Activated CD4-positive, alpha-beta memory T cell treated with anti-CD3 and anti-CD28 coated beads, Interleukin-2, amount 10 ng/mL, durations not matched to agents 7 days and 5 days (primary cell): ENCODE measurements at regions not wholly inside any gene's neighbourhood (a gene's known extent, or its start where the extent isn't known, plus 50 kb on each side); places are given as distances from the start of the nearest gene placed in this dataset.

Source experiments
- CTCF ChIA-PET: fragments of 350-600 bp; sonication (Branson Sonifier 250); formaldehyde crosslinking; loops from one replicate; lab custom pipeline; 2021; ENCODE audit warnings: antibody characterized with exemption, inconsistent platforms; lab: Charles Lee
- POLR2A ChIA-PET: fragments of 350-600 bp; sonication (Branson Sonifier 250); formaldehyde crosslinking; loops from one replicate; lab custom pipeline; 2021; ENCODE audit warnings: antibody characterized with exemption; lab: Charles Lee
- DNase-seq: peaks from one replicate; pipeline ENCODE4 v3.0.0-alpha.2; 2020
- H3K27ac Mint-ChIP-seq: one replicate; pipeline ENCODE4 v1.8.0; 2021; ENCODE audit warnings: mild to moderate bottlenecking, mixed read lengths
- H3K27me3 Mint-ChIP-seq: one replicate; pipeline ENCODE4 v1.8.0; 2021; ENCODE audit warnings: mixed read lengths
- H3K36me3 Mint-ChIP-seq: one replicate; pipeline ENCODE4 v1.8.0; 2021; ENCODE audit warnings: low read depth, mixed read lengths
- H3K4me1 Mint-ChIP-seq: one replicate; pipeline ENCODE4 v1.8.0; 2021; ENCODE audit warnings: mixed read lengths
- H3K4me3 Mint-ChIP-seq: one replicate; pipeline ENCODE4 v1.8.0; 2021; ENCODE audit warnings: mild to moderate bottlenecking, mixed read lengths
- H3K9me3 Mint-ChIP-seq: one replicate; pipeline ENCODE4 v1.8.0; 2021; ENCODE audit warnings: mixed read lengths

DNA sequence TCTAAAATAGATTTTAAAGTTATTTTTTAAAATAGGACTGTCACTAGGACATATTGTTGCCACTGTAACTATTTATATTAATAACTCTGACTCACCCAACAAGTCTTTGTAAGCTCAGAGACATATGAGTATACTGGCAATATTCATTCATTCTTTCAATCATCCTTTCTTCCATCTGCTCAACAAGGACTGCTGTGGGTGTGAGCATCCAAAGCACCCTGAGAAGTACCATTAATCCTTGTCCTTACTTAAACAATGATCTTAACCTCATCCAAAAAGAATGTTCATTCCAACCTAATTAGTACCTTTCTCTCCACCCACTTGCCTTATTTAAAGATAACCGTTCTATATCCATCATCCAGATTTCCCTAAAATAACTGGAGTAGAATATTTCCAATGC is 94.2 kb upstream of the PPP2R3A start:
- Mint-ChIP-seq H3K4me1 (no peaks in the 10 kb centered on the region), H3K27ac (no peak overlapping the region), H3K4me3 (no peak overlapping the region), H3K27me3 (no peaks in the 10 kb centered on the region), H3K9me3 (peaks cover 4% of the 10 kb centered on the region), H3K36me3 (no peaks in the 10 kb centered on the region)
- DNase-seq: no peak
- ChIA-PET CTCF (no interaction called here), POLR2A (no interaction called here)

DNA sequence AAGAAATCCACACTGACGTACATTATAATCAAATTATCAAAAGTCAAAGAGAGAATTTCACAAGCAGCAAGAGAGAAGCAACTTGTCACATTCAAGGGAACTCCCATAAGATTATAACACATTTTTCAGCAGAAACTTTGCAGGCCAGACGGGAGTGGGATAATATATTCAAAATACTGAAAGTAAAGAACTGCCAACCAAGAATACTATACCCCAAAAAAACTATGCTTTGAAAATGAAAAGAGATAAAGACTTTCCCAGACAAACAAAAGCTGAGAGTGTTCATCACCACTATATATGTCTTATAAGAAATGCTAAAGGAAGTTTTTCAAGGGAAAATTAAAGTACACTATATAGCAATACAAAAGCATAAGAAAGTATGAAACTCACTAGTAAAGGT is 91.5 kb upstream of the PPP2R3A start:
- H3K9me3 Mint-ChIP-seq: peaks cover 3% of the 10 kb centered on the region
- no peaks in the 10 kb centered on the region for H3K36me3 Mint-ChIP-seq
- H3K27me3 Mint-ChIP-seq: peaks cover 1% of the 10 kb centered on the region
- ChIA-PET CTCF (no interaction called here), POLR2A (no interaction called here)
- no peaks in the 10 kb centered on the region for H3K4me1 Mint-ChIP-seq
- H3K27ac Mint-ChIP-seq: no peak overlapping the region
- DNase-seq: no peak
- H3K4me3 Mint-ChIP-seq: no peak overlapping the region

DNA sequence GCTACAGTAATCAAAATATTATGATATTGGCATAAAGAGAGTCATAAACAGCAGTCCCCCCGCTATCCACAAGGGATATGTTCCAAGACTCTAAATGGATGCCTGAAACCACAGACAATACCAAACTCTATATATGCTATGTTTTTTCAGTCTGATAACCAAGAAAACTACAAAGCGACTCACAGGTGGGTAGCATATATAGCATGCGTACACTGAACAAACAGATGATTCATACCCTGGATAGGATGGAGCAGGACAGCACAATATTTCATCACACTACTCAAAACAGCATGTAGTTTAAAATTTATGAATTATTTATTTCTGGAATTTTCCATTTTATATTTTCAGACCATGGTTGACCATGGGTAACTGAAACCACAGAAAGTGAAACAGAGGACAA is 87.0 kb upstream of the PPP2R3A start:
- POLR2A ChIA-PET: no interaction called here
- Mint-ChIP-seq H3K27me3 (peaks cover 1% of the 10 kb centered on the region), H3K27ac (no peak overlapping the region), H3K9me3 (peaks cover 3% of the 10 kb centered on the region), H3K4me3 (no peak overlapping the region), H3K36me3 (no peaks in the 10 kb centered on the region), H3K4me1 (no peaks in the 10 kb centered on the region)
- CTCF ChIA-PET: no interaction called here
- no peak for DNase-seq

- no peak for DNase-seq
These were observed 79.6 kb upstream of the PPP2R3A start for GRCh38 chr3:135885885-135886284.

DNA sequence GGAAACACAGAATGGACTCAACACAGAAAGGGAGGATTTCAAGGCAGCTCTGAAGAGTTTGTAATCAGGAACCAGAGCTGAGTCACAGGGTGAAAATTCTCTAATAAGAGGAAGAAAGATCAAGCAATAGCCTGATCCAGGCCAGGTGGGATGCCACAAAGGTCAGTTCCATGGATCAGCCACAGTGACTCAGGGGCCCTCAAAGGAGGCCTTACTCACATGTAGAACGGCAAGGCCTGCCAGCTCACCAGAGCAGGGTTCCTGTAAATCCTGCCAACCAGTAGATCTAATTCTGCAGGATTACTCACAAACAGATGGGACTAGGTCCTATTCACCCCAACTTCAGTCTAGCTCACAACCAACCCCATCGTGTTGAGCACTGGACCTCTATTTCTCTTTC is 78.3 kb upstream of the PPP2R3A start:
- Mint-ChIP-seq H3K4me3 (no peak overlapping the region), H3K27ac (no peak overlapping the region), H3K36me3 (no peaks in the 10 kb centered on the region), H3K9me3 (no peaks in the 10 kb centered on the region), H3K4me1 (no peaks in the 10 kb centered on the region), H3K27me3 (no peaks in the 10 kb centered on the region)
- ChIA-PET CTCF (no interaction called here), POLR2A (no interaction called here)
- no peak for DNase-seq

More at GRCh38 chr3:135885885-135886284, 79.6 kb upstream of the PPP2R3A start:
- H3K4me3 Mint-ChIP-seq: no peak overlapping the region
- no peaks in the 10 kb centered on the region for H3K36me3 Mint-ChIP-seq
- H3K4me1 Mint-ChIP-seq: no peaks in the 10 kb centered on the region
- H3K9me3 Mint-ChIP-seq: no peaks in the 10 kb centered on the region
- H3K27ac Mint-ChIP-seq: no peak overlapping the region
- POLR2A ChIA-PET: no interaction called here
- H3K27me3 Mint-ChIP-seq: no peaks in the 10 kb centered on the region
- CTCF ChIA-PET: no interaction called here

DNA sequence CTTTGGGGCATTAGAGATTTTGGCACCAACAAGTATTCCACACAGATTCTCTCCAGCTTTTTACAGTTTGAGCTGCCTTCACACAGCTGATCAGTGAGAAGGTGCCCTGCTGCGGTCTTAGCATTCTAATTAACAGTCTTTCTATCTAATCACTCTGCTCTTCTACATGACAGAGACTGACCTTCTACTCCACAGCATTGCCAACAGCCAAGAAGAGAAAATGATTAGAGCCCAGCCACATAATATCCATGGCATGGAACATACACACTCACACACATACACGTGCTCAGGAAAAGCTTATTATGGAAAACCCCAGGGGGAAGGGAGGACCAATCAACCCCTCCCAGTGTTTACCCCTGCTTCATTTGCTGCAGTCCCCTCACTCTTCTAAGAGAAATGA is 76.1 kb upstream of the PPP2R3A start:
- no peaks in the 10 kb centered on the region for H3K27me3 Mint-ChIP-seq
- POLR2A ChIA-PET: no interaction called here
- H3K36me3 Mint-ChIP-seq: no peaks in the 10 kb centered on the region

DNA sequence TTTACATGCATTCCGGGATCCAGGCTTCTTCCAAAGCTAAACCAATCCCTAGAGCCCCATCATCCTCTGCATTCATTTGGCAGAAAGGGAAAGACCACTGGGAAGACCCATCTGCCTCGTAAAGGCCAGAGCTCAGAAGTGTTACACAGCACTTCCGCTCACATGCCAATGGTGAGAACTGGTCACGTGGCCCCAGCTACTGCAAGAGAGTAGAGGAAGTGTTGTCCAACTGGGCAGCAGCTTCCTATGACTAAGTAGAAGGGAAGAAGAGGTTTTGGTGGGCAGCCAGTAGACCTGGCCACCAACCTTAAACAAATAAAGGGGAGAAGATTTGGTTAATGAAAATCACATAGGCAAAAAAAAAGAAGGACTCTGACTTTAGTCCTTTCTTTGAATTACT is 74.4 kb upstream of the PPP2R3A start:
- DNase-seq: no peak

More for the DNA sequence above, 76.1 kb upstream of the PPP2R3A start:
- Mint-ChIP-seq H3K4me1 (no peaks in the 10 kb centered on the region), H3K27ac (no peak overlapping the region), H3K9me3 (no peaks in the 10 kb centered on the region), H3K4me3 (no peak overlapping the region)
- CTCF ChIA-PET: no interaction called here
- DNase-seq: no peak

GRCh38 chr3:135895106-135895733 is 70.3 kb upstream of the PPP2R3A start:
- ChIA-PET CTCF (interaction anchor here (1.3 to 2.5 kb wide), 3 partner anchors 89 to 1101 kb away, joined by 3 to 7 read pairs (median 7); partner anchors contain the start of gene EPHB1), POLR2A (no interaction called here)
- Mint-ChIP-seq H3K4me3 (no peak overlapping the region), H3K9me3 (no peaks in the 10 kb centered on the region), H3K4me1 (no peaks in the 10 kb centered on the region), H3K27ac (no peak overlapping the region), H3K27me3 (no peaks in the 10 kb centered on the region), H3K36me3 (no peaks in the 10 kb centered on the region)
- peak; percentile 42 for DNase-seq

More for the DNA sequence above, 74.4 kb upstream of the PPP2R3A start:
- ChIA-PET POLR2A (no interaction called here), CTCF (no interaction called here)
- no peaks in the 10 kb centered on the region for H3K9me3 Mint-ChIP-seq
- H3K4me1 Mint-ChIP-seq: no peaks in the 10 kb centered on the region
- no peaks in the 10 kb centered on the region for H3K27me3 Mint-ChIP-seq
- H3K27ac Mint-ChIP-seq: no peak overlapping the region
- H3K4me3 Mint-ChIP-seq: no peak overlapping the region
- no peaks in the 10 kb centered on the region for H3K36me3 Mint-ChIP-seq

- DNase-seq: no peak
- no peaks in the 10 kb centered on the region for H3K4me1 Mint-ChIP-seq
- CTCF ChIA-PET: interaction anchor here (2.1 to 2.5 kb wide), 2 partner anchors 159 to 1101 kb away, joined by 7 read pairs; partner anchors contain the start of gene EPHB1
- no peaks in the 10 kb centered on the region for H3K27me3 Mint-ChIP-seq
- H3K36me3 Mint-ChIP-seq: no peaks in the 10 kb centered on the region
- POLR2A ChIA-PET: no interaction called here
- H3K4me3 Mint-ChIP-seq: no peak overlapping the region
- no peaks in the 10 kb centered on the region for H3K9me3 Mint-ChIP-seq
- H3K27ac Mint-ChIP-seq: no peak overlapping the region
These were observed 69.8 kb upstream of the PPP2R3A start for GRCh38 chr3:135895734-135896121.

DNA sequence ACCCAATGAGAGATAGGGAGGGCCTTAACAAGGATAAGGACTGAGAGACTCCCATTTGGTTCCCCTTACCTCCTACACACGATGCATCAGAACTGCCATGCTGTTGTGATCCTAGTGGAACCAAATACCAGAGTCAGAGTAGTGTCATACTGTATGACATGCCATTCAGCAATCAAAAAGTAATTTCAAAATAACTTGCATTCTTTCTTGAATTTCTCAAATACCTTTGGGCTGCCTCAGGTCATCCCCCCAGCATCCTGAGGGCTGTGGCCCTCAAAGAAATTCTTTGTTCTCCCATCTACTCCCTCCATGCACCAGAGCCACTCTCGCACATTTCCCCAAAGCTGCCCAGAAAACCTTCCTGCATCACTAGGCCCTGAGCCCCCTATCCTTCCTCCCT is 68.9 kb upstream of the PPP2R3A start:
- Mint-ChIP-seq H3K27me3 (no peaks in the 10 kb centered on the region), H3K9me3 (no peaks in the 10 kb centered on the region), H3K4me1 (no peaks in the 10 kb centered on the region), H3K36me3 (no peaks in the 10 kb centered on the region), H3K4me3 (no peak overlapping the region), H3K27ac (no peak overlapping the region)
- CTCF ChIA-PET: interaction anchor here (1.5 kb wide), 1 partner anchor 146 kb away, joined by 4 read pairs; no protein-coding TSS in a partner anchor
- DNase-seq: no peak
- POLR2A ChIA-PET: no interaction called here

- Mint-ChIP-seq H3K4me1 (no peaks in the 10 kb centered on the region), H3K4me3 (no peak overlapping the region), H3K27me3 (no peaks in the 10 kb centered on the region), H3K9me3 (no peaks in the 10 kb centered on the region), H3K36me3 (no peaks in the 10 kb centered on the region), H3K27ac (no peak overlapping the region)
- CTCF ChIA-PET: interaction anchor here (0.6 to 1.5 kb wide), 2 partner anchors 145 to 1297 kb away, joined by 3 to 4 read pairs; no protein-coding TSS in a partner anchor
- POLR2A ChIA-PET: no interaction called here
- no peak for DNase-seq
These were observed 67.8 kb upstream of the PPP2R3A start for GRCh38 chr3:135897715-135898114.

GRCh38 chr3:135898774-135899173 is 66.8 kb upstream of the PPP2R3A start:
- H3K27ac Mint-ChIP-seq: no peak overlapping the region
- no peaks in the 10 kb centered on the region for H3K4me1 Mint-ChIP-seq

DNA sequence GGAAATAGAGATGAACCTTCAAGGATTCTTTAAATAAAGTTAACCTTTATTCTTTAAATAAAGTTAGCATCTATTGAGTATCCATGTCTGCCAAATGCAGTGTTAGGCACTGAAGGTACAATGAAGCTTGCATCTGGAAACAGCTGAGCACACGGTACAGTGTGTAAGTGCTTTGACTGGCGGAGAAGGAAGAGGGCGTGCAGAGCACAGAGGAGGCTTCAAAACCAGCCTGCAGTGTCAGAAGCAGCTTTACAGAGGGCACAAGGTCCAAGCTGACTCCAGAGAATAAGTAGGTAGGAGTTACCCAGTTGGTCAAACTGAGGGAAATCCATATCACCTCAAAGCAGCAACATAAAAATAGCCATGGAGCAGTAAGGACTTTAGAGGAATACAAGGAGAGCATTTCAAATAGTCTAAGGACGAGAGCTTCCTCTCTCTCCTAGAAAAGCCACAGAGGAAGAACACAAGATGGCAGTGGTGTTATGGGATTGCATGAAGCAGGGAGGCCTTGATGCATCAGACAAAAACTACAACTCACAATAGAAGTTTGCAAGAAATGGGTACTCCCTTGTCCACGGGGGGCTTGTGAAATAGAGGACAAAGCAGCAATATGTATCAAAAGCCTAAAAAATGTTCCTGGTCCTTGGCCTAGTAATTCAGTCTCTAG is 60.3 kb upstream of the PPP2R3A start:
- DNase-seq: no peak
- POLR2A ChIA-PET: no interaction called here
- no peaks in the 10 kb centered on the region for H3K9me3 Mint-ChIP-seq
- no peaks in the 10 kb centered on the region for H3K4me1 Mint-ChIP-seq
- no peaks in the 10 kb centered on the region for H3K36me3 Mint-ChIP-seq
- H3K27ac Mint-ChIP-seq: no peak overlapping the region
- CTCF ChIA-PET: no interaction called here
- no peak overlapping the region for H3K4me3 Mint-ChIP-seq
- H3K27me3 Mint-ChIP-seq: no peaks in the 10 kb centered on the region

More at GRCh38 chr3:135898774-135899173, 66.8 kb upstream of the PPP2R3A start:
- POLR2A ChIA-PET: no interaction called here
- CTCF ChIA-PET: no interaction called here
- Mint-ChIP-seq H3K36me3 (no peaks in the 10 kb centered on the region), H3K27me3 (no peaks in the 10 kb centered on the region), H3K9me3 (no peaks in the 10 kb centered on the region), H3K4me3 (no peak overlapping the region)
- DNase-seq: no peak
